DND-41 (cell line): ENCODE measurements at regions not wholly inside any gene's neighbourhood (a gene's known extent, or its start where the extent isn't known, plus 50 kb on each side); places are given as distances from the start of the nearest gene placed in this dataset.

Experiments
- CTCF ChIP-seq: IDR thresholded peaks from 2 replicates; pipeline ENCODE4 v1.5.1; 2012; ENCODE audit warnings: borderline replicate concordance, low read length, moderate library complexity, mild to moderate bottlenecking; ENCODE audit not compliant: poor library complexity, severe bottlenecking; ENCODE audit errors: extremely low read depth
- EZH2 ChIP-seq: IDR thresholded peaks from 3 replicates; pipeline ENCODE4 v1.6.1; 2012; ENCODE audit warnings: borderline replicate concordance, low read depth, mild to moderate bottlenecking, moderate library complexity, low read length, inconsistent platforms; ENCODE audit not compliant: severe bottlenecking

GRCh38 chr12:4858386-4858785, 51.3 kb upstream of the KCNA1 start:
- TF ChIP-seq CTCF (no peak), EZH2 (no peak)
